Keratinocyte (primary cell): ENCODE measurements at regions not wholly inside any gene's neighbourhood (a gene's known extent, or its start where the extent isn't known, plus 50 kb on each side); places are given as distances from the start of the nearest gene placed in this dataset.

Source experiments
- DNase-seq: peaks from one replicate; pipeline ENCODE4 v3.0.0-alpha.2; 2011; ENCODE audit warnings: low read depth, missing footprints, low spot score
- FAIRE-seq: peaks from 2 replicates; lab custom pipeline; 2011; peaks lifted over from hg19 to GRCh38; lab: Jason Lieb, UNC
- H2AFZ ChIP-seq: 2 replicates; pipeline ENCODE4 v1.6.0; 2012; ENCODE audit warnings: low read length, control low read depth, inconsistent platforms; ENCODE audit not compliant: control insufficient read depth
- H3K27ac ChIP-seq: 2 replicates; pipeline ENCODE4 v1.5.1; 2011; ENCODE audit warnings: low read length; ENCODE audit not compliant: control insufficient read depth, insufficient read depth
- H3K27me3 ChIP-seq: 3 replicates; pipeline ENCODE4 v1.6.0; 2011; ENCODE audit warnings: low read length; ENCODE audit not compliant: control insufficient read depth, insufficient read depth; ENCODE audit errors: extremely low read depth
- H3K36me3 ChIP-seq, 2 experiments: 2 replicates in 1 of 2; 3 replicates in 1 of 2; pipeline ENCODE4 v1.5.1; 2011; ENCODE audit warnings: low read length in 2 of 2, mild to moderate bottlenecking in 1 of 2; ENCODE audit not compliant: control insufficient read depth in 2 of 2, insufficient read depth in 2 of 2; ENCODE audit errors: extremely low read depth in 1 of 2
- H3K4me1 ChIP-seq: 3 replicates; pipeline ENCODE4 v1.5.1; 2011; ENCODE audit warnings: low read length; ENCODE audit not compliant: control insufficient read depth, insufficient read depth; ENCODE audit errors: extremely low read depth
- H3K4me2 ChIP-seq: 3 replicates; pipeline ENCODE4 v1.6.0; 2011; ENCODE audit warnings: low read depth, low read length; ENCODE audit not compliant: control insufficient read depth, insufficient read depth; ENCODE audit errors: extremely low read depth
- H3K4me3 ChIP-seq, 3 experiments: fragments of 200-600 bp in 1 of 3; sonication (generic) in 1 of 3; 2 replicates in 2 of 3; 3 replicates in 1 of 3; pipeline ENCODE4 v1.5.1; 2011 to 2016; ENCODE audit warnings: low read length in 3 of 3, mild to moderate bottlenecking in 3 of 3, control low read depth in 2 of 3, inconsistent platforms in 1 of 3, low read depth in 1 of 3, mixed read lengths in 1 of 3, mixed run types in 1 of 3, moderate library complexity in 1 of 3; ENCODE audit not compliant: control insufficient read depth in 2 of 3, insufficient read depth in 2 of 3; ENCODE audit errors: extremely low read depth in 1 of 3
- H3K79me2 ChIP-seq: 2 replicates; pipeline ENCODE4 v1.6.0; 2012; ENCODE audit warnings: low read length; ENCODE audit not compliant: control insufficient read depth, insufficient read depth
- H3K9ac ChIP-seq: 3 replicates; pipeline ENCODE4 v1.6.0; 2011; ENCODE audit warnings: low read length; ENCODE audit not compliant: control insufficient read depth, insufficient read depth; ENCODE audit errors: extremely low read depth
- H3K9me1 ChIP-seq: 3 replicates; pipeline ENCODE4 v1.6.0; 2011; ENCODE audit warnings: low read length; ENCODE audit not compliant: control insufficient read depth, insufficient read depth; ENCODE audit errors: extremely low read depth
- H3K9me3 ChIP-seq: 2 replicates; pipeline ENCODE4 v1.5.1; 2012; ENCODE audit warnings: low read depth, low read length; ENCODE audit not compliant: control insufficient read depth
- H4K20me1 ChIP-seq: 3 replicates; pipeline ENCODE4 v1.6.0; 2011; ENCODE audit warnings: low read length; ENCODE audit not compliant: control insufficient read depth, insufficient read depth; ENCODE audit errors: extremely low read depth
- CTCF ChIP-seq, 3 experiments: IDR thresholded peaks in 1 of 3; conservative IDR thresholded peaks in 1 of 3; optimal IDR thresholded peaks in 1 of 3; 2 replicates in 2 of 3; 3 replicates in 1 of 3; pipeline versions ENCODE3 to v1.5.1; 2011; ENCODE audit warnings: low read length in 3 of 3, mild to moderate bottlenecking in 3 of 3, moderate library complexity in 2 of 3, control low read depth in 1 of 3, inconsistent platforms in 1 of 3; ENCODE audit not compliant: insufficient read depth in 2 of 3; ENCODE audit errors: extremely low read depth in 1 of 3
- EZH2 ChIP-seq: IDR thresholded peaks from one replicate; pipeline ENCODE4 v1.6.1; 2012; ENCODE audit warnings: inconsistent platforms, mild to moderate bottlenecking, low read length, moderate library complexity
- dilution Hi-C: fragments of 300-500 bp; cut with MboI; formaldehyde crosslinking; loops from one replicate; pipeline ENCODE4 v1.7.0; 2020; ENCODE audit warnings: low sequenced_read_pairs; ENCODE audit not compliant: extremely low pct_ligation_motif_present

GRCh38 chr2:40690036-40690435, 238.1 kb upstream of the SLC8A1 start:
- Histone ChIP-seq H3K9me1 (no peaks in the 10 kb centered on the region), H2AFZ (no peak overlapping the region), H3K36me3 (no peaks in the 10 kb centered on the region), H3K9me3 (no peaks in the 10 kb centered on the region), H3K4me3 (no peak overlapping the region), H3K4me2 (no peak overlapping the region), H3K27ac (no peak overlapping the region), H3K79me2 (no peaks in the 10 kb centered on the region), H3K4me1 (no peaks in the 10 kb centered on the region), H3K9ac (no peak overlapping the region), H4K20me1 (no peaks in the 10 kb centered on the region), H3K27me3 (no peaks in the 10 kb centered on the region)
- TF ChIP-seq CTCF (optimal IDR thresholded peaks at IDR 0.05 in 1 of 3, IDR thresholded peaks at IDR 0.05 in 1 of 3, conservative IDR thresholded peaks at IDR 0.05 in 1 of 3; ENCODE audit: extremely low read depth in 1 of 3, insufficient read depth in 2 of 3, low read length in 3 of 3) (no peak), EZH2 (no peak)
- FAIRE-seq, result no peak
- dilution Hi-C loops, result no loop called here
- no peak for DNase-seq

- FAIRE-seq (no peak), DNase-seq (no peak)
- H4K20me1 ChIP-seq, result no peaks in the 10 kb centered on the region
- H3K4me2 ChIP-seq, result no peak overlapping the region
- no peaks in the 10 kb centered on the region for H3K4me1 ChIP-seq
- H3K4me3 ChIP-seq, result no peak overlapping the region
- H3K79me2 ChIP-seq, result no peaks in the 10 kb centered on the region
- TF ChIP-seq EZH2, result no peak
- TF ChIP-seq CTCF (optimal IDR thresholded peaks at IDR 0.05 in 1 of 3, IDR thresholded peaks at IDR 0.05 in 1 of 3, conservative IDR thresholded peaks at IDR 0.05 in 1 of 3; ENCODE audit: extremely low read depth in 1 of 3, insufficient read depth in 2 of 3, low read length in 3 of 3), result no peak
- no peaks in the 10 kb centered on the region for H3K27me3 ChIP-seq
- H3K9me3 ChIP-seq, result no peaks in the 10 kb centered on the region
- H3K9ac ChIP-seq, result no peak overlapping the region
- H3K36me3 ChIP-seq, result no peaks in the 10 kb centered on the region
- H2AFZ ChIP-seq, result no peak overlapping the region
- no peak overlapping the region for H3K27ac ChIP-seq
- no peaks in the 10 kb centered on the region for H3K9me1 ChIP-seq
- dilution Hi-C loops, result no loop called here
Observed at GRCh38 chr2:40690525-40690924, 238.6 kb upstream of the SLC8A1 start.
